GM18505 (cell line): ENCODE measurements at regions not wholly inside any gene's neighbourhood (a gene's known extent, or its start where the extent isn't known, plus 50 kb on each side); places are given as distances from the start of the nearest gene placed in this dataset.
"Not testable (repeated sequence)": the region's sequence is repeated elsewhere in the genome, so short reads cannot be mapped to it uniquely, and the experiment has no call there.

Experiments used
- ATAC-seq: cut with Tn5 transposase; IDR thresholded peaks from one replicate; pipeline ENCODE4 v1.9.1; 2021; ENCODE audit not compliant: unreplicated experiment
- POLR2A ChIP-seq: IDR thresholded peaks from 4 replicates; pipeline ENCODE4 v1.6.1; 2011; ENCODE audit warnings: borderline replicate concordance; ENCODE audit not compliant: insufficient read depth, insufficient read length; ENCODE audit errors: extremely low read depth

DNA sequence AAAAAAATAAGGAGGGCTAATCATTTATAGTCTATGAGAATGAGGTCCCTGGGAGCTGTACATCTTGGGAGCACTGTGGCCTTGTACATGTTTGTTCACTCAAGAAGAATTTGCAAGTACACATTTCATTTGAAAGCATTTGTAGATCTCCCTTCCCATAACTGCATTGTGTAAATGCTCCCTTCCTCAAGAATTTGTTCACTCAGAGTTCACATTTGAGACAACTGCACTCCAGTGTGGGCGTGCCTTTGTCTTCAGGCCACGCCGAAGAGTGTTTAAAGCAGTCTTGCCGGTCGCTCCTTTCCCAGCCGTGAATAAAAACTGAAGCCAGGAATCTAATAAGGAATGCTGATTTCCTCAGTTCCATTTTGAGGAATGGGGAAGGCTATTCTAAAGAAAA lies 291.1 kb upstream of the LYZL1 start:
- no peak for ATAC-seq
- no peak for TF ChIP-seq POLR2A

DNA sequence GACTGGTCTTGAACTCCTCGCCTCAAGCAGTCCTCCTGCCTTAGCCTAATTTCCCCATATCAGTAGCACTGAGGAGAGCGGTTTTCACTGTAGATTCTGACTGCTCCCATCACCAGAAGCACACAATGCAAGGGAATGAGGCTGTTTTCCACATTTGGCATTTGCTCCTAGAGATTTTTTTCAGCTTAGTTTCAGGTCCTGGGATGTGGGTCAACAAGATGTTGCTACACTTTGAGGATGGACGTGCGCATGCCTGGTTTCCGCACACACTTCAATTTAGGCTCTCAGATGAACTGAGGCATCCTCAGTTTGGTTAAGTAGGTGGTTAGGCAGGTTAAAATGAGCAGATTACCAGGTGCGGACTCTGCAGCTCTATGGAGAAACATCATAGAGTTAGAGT lies 287.1 kb upstream of the LYZL1 start:
- no peak for TF ChIP-seq POLR2A
- no peak for ATAC-seq

DNA sequence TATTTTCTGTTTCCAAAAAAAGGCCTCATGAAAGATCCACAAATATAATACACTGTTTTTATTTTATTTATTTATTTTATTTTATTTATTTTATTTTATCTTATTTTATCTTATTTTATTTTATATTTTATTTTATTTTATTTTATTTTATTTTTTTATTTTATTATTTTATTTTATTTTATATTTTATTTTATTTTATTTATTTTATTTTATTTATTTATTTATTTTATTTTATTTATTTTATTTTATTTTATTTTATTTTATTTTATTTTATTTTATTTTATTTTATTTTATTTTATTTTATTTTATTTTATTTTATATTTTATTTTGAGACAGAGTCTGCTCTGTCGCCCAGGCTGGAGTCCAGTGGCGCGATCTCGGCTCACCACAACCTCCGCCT lies 285.9 kb upstream of the LYZL1 start:
- not testable (repeated sequence) for ATAC-seq

GRCh38 chr10:29005988-29006387 lies 282.9 kb upstream of the LYZL1 start:
- no peak for ATAC-seq
- TF ChIP-seq POLR2A = no peak

- no peak for TF ChIP-seq POLR2A
- ATAC-seq = no peak
Measured at GRCh38 chr10:29007370-29007747, 281.5 kb upstream of the LYZL1 start.

GRCh38 chr10:29007748-29008610 lies 280.9 kb upstream of the LYZL1 start:
- ATAC-seq = no peak
- TF ChIP-seq POLR2A = no peak

DNA sequence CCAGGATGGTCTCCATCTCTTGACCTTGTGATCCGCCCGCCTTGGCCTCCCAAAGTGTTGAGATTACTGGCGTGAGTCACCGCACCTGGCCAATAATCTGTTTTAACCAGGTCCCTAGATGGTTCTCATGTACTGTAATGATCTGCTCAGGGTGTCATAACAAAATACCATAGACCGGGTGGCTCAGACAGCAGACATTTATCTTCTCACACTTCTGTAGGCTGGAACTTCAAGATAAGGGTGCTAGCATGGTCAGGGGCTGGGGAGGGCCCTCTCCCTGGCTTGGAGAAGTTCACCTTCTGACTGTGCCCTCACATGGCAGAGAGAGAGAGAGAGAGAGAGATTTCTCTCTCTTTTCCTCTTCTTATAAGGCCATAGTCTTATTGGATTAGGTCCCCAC lies 279.4 kb upstream of the LYZL1 start:
- no peak for TF ChIP-seq POLR2A
- ATAC-seq = no peak

DNA sequence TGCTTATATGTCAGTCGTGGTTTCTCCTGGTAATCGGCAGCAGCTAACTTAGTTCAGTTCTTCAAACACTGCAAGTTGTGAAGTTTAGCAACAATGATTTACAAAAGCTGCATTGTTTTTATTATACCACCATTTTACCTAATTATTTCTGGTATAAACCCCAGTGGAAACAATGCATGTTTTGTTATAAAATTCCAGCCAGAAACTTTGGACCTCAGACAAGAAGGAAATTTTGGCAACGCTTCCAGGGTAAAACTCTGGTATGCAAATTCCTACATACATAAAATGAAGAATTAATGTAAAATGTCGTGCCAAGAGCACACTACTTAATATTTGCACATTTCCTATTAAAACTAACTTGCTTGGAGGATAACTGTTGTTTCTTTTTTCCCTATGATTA lies 277.4 kb upstream of the LYZL1 start:
- no peak for TF ChIP-seq POLR2A
- no peak for ATAC-seq

DNA sequence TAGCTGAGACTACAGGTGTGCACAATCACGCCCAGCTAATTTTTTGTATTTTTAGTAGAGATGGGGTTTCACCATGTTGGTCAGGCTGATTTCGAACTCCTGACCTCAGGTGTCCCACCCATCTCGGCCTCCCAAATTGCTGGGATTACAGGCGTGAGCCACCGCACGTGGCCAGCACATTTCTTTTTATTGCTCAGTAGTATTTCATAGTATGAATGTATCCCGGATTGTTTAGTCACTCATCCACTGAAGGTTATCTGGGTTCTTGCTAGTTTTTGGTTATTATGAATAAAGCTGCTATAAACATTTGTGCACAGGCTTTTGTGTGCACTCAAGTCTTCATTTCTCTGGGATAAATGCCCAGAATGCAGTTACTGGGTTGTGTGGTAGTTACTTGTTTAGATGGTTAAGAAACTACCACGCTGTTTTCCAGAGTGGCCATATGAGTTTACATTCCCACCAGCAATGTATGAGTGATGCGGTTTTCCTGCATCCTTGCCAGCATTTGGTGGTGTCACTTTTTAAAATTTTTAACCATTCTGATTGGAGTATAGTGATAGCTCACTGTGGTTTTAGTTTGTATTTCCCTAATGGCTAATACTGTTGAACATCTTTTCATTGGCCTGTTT lies 275.8 kb upstream of the LYZL1 start:
- no peak for ATAC-seq
- no peak for TF ChIP-seq POLR2A

DNA sequence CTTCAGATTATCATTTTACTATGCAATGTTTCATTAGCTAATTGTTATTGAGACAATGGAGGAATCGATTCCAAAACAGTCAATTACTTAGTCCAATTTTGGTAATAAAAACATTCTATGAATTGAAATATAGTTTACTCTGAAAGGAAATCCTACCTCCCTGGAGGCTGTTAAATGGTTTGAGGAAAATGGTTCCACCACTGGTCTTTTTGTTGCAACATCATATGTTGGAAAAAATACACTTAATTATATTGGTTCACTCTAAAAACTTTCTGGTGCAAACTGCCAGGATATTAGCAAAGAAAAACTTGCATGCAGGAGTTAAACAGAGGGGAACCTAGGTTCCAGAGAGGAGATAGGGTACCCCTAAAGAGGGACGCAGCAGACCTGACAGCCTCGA lies 267.3 kb upstream of the LYZL1 start:
- no peak for TF ChIP-seq POLR2A
- no peak for ATAC-seq

GRCh38 chr10:29022513-29022912 lies 266.4 kb upstream of the LYZL1 start:
- ATAC-seq = no peak
- no peak for TF ChIP-seq POLR2A

- no peak for TF ChIP-seq POLR2A
- no peak for ATAC-seq
Measured at GRCh38 chr10:29023678-29024077, 265.2 kb upstream of the LYZL1 start.

DNA sequence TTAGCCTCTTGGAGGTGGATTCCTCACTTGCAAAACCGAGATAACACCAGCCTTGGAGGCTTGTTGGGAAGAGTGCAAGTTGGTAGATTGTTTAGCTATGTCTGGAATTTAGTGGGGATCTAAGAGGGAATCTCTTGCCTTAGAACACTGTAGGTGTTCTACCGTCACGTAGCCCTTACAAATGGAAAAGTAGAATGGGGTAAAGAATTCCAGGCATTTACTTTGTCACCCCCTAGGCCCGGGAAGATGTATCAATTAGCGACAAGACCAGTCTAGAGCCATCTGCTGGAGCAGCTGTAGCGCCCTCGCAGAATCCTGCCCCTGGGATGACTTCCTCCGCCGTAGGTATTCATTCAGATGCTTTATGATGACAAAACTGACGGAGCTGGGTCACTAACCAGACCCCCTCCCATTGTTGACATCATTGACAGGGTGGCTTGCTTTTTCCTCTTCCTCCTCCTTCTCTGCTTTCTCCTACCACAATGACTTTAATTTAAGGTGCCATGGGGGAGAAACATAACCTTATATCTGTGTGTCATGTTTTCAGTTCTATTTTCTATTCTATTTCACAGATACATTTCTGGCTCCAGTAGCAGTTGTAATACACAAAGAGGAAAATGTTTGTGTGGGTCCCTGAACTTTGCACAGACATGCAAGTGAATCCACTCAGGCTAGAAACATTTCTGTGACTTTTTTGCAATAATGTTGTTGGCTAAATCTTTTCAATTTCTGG lies 262.6 kb upstream of the LYZL1 start:
- no peak for ATAC-seq
- no peak for TF ChIP-seq POLR2A
